HG03442 (cell line): ENCODE measurements at regions not wholly inside any gene's neighbourhood (a gene's known extent, or its start where the extent isn't known, plus 50 kb on each side); places are given as distances from the start of the nearest gene placed in this dataset.
A peak's percentile ranks its signal among the peaks of the same experiment; 100 is the strongest.

Source experiments
- ATAC-seq: cut with Tn5 transposase; IDR thresholded peaks from one replicate; pipeline ENCODE4 v1.9.1; 2021; ENCODE audit warnings: mild to moderate bottlenecking, moderate library complexity; ENCODE audit not compliant: unreplicated experiment

DNA sequence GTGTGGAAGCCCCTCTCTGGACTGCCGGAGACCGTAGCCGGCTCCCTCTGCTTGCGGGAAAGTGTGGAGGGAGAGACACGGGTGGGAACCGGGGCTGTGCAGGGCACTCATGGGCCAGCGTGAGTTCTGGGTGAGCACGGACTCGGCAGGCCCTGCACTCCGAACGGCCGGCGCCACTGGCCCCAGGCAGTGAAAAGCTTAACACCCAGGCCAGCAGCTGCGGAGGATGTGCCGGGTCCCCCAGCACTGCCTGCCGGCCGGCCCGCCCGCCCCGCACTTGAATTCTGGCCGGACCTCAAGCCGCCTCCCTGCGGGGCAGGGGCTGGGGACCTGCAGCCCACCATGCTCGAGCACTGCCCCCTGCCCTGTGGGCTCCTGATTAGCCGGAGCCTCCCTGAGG, 147.0 kb downstream of the FGF9 start:
- ATAC-seq, result no peak

DNA sequence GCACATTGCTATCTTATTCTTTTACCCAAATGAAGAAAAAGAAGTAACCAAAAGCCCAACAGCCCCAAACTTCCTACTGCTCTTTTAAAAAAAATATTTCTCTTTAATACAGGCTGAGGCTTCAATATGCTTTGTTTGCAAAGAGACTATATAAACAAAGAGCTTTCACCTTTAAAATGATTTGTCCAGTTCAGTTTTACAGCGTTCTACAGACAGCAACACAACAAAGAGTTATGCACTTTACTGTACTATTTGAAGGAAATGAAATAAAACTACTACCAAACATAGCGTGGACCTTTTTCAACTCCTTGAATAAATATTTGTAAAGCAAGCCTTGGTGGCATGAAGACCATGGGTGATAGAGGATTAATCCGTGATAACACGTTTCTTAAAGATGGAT, 151.2 kb downstream of the FGF9 start:
- no peak for ATAC-seq

DNA sequence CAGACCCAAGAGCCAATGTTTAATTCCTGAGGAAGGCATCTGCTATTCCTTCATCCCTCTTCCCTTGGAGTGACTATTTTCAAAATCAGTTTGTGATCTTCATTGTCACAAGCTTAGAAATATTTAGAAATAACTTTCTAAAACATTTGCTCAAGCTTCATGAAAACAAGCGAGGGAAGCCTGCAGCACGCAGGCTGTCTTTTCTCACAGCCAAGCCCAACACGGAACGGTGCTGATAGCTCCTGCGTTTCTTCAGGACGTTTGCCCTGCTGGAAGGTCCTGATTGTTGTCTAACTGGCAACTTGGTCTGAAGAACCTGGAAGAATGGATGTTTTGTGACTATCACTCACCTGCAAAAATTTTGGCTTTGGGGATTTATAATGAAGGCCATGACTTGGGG, 152.5 kb downstream of the FGF9 start:
- ATAC-seq, result no peak

DNA sequence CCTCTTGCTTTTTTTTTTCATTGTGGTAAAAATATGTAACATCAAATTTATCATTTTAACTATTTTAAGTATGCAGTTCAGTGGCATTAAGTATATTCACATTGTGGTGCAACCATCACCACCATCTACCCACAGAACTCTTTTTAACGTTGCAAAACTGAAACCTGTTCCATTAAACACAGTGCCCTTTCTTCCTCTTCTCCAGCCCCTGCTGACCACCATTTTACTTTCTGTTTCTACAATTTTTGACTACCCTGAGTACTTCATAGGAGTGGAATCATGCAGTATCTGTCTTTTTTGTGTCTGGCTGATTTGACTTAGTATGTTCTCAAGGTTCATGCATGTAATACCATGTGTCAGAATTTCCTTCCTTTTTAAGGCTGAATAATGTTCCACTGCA, 153.1 kb downstream of the FGF9 start:
- peak; percentile 58 for ATAC-seq

DNA sequence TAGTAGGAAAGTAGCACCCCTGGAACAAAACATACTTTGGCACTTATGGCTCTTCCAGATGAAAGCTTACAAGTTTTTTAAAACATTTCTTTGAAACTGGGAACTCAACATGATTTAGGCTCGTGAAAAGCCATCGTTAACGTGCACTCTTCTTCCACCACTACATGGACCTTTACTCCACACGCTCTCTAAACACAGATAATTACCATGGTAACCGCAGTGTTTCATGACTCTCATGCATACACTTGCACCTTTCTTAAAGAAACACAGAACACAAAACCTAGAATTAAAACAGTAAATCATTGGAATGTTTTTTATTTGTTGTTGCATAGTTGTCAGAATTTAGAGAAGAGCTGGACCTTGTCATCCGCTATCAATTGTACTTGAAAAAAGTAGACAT, 154.3 kb downstream of the FGF9 start:
- no peak for ATAC-seq

DNA sequence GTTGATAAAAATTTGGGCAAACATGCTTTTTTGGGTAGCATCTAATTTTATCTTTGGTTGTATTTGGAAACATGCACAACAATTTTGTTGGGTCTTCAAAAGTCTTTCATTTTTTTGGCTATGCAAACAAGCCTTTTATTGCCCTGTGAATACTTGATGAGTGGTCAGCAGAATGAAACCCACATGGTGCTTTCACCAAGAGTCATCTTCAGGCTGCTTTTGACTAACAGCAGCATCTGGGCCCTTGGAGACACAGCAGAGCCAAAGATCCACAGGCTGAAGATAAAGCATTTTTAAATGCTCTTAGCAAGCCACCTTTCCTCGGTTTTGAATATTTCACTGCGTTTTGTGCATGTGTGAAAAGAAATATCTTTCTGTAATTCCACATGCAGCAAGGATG, 154.9 kb downstream of the FGF9 start:
- ATAC-seq, result no peak

DNA sequence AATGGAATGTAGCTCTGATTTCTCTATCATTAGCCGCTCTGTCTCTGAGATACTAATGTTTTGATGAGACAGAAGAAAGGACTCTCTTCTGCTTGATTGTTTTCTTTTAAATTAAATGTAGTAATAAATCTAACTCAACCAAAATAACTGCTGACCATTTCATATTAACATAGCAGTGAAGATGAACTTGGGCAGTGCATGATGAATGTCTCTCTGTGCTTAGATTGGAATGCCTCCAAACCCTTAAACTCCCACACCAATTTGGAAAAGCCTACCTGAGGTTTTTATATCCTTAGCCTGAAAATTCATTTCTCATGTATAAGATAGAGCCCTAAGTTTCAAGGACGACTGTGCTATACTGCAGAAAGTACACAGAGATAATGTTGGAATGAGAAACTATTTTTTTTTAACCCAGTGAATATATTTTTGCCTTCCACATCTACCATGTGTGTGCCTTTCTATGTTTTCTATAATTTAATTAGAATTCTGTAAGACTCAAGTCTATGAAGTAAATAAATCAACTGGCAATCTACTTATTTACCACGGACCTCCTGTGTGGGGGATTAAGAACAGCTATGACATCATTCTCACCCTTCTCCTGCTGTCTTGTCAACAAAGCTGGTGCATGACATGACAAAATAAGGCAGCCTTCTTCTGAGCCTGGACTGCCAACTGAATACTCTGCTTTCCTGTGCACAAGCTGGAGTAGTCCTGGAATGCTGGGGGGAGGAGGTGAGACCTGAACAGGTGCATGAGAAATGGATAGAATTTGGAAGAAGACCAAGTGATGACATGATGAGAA, 155.5 kb downstream of the FGF9 start:
- no peak for ATAC-seq

DNA sequence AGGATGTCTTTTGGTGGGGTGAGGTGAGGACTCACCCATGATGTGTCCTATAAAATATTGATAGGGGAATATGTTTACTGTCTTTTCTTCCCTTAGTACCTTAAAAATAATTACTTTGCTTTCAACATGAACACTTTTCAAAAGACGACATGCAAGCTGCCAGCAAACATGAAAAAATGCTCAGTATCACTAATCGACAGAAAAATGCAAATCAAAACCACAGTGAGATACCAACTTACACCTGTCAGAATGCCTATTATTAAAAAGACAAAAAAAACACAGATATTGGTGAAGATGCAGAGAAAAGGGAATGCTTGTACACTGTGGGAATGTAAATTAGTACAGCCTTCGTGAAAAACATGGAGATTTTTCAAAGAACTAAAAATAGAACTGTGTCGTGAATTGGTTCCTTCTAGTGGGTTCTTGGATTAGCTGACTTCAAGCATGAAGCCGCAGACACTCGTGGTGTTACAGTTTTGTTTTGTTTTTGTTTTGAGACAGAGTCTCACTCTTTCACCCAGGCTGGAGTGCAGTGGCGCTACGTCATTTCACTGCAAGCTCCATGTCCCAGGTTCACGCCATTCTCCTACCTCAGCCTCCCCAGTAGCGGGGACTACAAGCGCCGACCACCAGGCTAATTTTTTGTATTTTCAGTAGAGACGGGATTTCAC, 160.9 kb downstream of the FGF9 start:
- ATAC-seq, result no peak

DNA sequence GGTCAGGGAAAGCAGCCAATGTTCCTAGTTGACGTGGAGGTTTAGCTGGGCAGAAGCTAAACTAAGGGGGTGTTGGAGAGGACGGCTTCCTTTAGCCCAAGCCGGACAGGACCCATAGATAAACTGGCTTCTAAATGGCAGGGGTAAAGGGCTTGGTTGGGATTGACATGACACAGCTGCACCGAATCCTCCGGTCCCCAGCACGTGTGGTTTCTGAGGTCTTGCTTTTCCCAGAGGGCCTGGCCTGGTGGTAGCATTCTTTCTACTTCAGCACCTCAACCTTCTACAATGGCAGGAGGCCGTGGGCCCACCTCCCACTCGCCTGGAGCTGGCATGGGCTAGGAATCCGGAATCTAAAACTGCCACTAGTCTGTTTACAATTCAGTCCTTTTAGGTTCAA, 163.0 kb downstream of the FGF9 start:
- ATAC-seq, result no peak

DNA sequence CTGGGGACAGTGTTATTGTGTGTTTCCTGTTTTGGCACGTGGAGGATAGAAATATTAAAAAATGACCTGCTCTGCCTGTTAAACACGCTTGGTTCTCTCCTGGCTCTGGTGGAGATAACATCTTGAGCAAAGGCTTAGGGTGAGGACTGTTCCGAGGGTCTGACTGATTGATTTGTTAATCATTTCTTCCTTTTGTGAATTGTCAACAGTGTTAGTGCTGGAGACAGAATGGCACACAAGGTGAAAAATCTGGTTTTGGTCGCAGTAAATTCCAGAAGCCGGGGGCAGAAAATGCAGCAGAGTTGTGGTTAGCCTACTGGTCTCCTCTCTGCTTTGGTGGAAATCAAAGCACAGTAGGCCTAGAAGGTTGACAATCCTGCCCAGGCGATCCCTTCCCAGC, 163.6 kb downstream of the FGF9 start:
- ATAC-seq, result no peak

DNA sequence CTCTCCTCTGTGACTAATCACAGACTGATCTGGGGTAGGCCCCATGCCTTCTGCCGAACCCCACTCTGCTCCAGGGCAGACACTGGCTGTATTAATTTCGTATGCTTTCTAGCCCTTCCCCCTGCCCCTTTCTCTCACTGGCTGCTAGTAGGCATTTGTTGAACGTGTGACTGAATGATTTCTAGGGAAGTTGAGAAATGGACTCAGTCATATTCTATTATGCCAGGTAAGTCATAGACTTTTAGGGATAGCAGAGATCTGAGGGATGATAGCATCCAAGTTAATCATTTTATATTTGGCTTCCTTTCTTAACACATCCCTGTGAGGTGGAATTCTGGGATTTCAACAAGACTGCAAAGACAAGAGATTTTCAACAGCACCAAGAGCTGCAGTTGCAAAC, 166.4 kb downstream of the FGF9 start:
- no peak for ATAC-seq

DNA sequence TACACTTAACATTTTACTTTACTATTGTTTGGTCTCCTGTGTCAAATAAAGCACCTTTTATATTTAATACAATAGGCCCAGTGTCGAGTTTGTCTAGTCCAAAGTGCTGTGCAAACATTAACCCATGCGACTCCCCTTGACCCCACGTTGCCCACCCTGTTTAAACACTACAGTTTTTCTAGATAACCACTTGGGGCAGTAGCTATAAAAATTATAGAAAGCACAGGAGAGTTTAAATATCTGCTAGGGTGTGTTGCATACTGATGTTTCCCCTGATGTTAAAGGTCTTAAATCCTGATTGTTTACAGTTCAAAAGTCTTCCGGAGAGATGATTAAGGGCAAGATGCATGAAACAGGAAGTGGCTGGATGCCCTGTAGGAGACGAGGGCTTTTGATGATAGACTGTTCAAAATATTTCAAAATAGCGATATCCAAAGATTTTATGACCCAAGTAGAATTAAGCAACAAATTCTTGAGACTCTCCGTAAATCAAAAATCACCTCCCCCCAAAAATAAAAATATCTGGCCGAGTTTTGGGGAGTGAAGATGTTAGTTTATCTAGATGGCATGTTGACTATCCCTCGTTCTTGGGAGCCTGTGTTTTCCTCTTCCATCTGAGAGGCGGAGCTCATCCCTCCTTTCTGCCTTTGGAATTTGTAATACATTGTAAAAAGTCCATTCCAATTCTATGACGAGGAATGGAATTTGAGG, 167.1 kb downstream of the FGF9 start:
- ATAC-seq, result no peak

DNA sequence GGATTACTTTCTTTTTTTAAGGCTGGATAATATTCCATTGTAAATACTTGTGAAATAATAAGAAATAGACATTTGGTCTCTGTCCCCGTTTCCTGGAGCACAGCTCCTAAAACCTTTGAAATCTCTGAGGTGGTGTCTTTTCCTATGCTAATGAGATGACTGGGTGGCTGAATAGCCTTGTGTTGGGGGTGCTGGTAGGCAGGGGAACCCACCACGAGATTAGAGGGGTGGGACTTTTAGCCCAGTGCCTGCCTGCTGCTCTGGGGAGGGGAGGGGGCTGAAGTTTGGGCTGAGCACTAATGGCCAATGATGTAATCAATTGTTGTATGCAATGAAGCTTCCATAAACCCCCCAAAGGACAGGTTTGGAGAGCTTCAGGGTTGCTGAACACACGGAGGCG, 175.7 kb downstream of the FGF9 start:
- no peak for ATAC-seq

DNA sequence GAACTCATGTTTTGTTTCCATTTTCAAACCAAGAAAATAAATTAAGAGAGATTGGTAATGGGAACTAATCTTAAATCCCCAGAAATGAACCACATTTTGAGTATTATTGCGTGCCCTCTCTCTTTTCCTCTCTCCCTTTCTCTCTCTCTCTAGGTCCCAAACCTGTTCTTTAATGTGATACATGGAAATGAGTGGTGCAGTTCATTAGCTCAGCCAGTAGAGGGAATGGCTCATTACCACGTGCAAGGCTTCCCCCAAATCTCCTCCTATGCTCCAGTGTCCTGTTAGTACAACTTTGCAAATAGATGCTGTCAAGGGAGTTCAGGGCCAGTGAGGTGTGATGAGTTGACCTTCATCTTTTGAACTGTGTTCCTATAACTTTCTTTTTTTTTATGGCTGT, 178.4 kb downstream of the FGF9 start:
- ATAC-seq, result peak; percentile 91

DNA sequence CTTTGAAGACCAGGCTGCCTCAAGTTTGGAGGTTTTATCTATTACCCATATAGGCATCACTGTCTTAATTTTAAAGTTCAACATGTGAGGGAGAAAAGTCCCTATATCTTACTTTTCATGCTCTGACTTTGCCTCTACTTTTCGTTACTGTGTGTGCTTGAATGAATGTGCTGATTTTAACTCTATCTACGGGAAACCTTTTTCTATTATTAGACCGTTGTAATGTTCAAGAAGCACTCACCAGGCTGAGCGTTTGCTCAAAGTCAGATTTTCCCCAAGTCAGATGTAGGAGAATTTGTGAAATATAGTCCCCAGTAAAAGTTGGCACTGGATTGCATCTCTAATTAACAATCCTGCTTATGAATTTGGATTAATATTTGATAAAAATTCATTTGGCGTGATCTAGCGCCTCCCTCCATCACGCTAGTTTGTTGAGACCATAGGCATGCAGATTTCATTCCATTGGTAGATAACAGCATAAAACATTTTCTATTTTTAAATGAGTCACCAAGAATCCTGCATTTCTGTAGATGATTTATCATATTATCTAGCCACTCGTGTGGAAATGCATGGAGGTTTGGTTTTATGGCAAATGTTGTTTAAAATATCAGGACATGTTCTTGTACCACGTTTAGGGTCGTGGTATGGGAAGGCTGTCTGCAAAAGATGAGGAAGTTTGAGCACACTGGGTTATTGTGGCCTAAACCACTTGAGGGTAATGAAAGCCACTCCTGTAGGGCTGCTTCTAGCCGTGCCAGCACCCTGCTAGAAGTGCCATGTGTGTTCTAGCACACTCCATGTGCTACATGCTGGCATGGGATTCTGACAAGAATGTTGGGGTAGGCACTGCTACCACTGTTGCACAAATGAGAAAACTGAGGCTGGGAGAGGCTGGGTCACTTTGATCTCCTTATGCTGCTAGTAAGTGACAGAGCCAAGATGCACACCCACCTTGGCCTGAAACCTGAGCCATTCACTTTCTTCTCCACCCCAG, 179.4 kb downstream of the FGF9 start:
- no peak for ATAC-seq

DNA sequence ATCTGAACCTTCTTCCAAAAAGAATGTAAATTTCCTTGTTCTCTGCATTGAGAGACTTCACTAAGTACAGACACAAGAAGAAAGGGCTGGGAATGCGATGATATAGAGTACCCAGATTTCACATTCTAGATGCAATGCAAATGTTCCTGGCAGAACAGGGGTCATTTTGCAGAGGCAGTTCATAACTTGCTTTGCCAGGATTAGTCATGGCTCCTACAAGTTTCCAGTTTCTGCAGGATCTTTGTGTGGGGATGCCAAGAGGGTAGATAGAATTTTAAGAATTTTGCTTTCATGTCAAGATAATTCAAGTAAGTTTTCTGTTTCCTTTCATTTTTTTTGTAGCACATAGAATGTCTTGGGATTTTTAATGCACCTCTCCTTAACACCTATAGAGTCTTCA, 181.2 kb downstream of the FGF9 start:
- ATAC-seq, result no peak

DNA sequence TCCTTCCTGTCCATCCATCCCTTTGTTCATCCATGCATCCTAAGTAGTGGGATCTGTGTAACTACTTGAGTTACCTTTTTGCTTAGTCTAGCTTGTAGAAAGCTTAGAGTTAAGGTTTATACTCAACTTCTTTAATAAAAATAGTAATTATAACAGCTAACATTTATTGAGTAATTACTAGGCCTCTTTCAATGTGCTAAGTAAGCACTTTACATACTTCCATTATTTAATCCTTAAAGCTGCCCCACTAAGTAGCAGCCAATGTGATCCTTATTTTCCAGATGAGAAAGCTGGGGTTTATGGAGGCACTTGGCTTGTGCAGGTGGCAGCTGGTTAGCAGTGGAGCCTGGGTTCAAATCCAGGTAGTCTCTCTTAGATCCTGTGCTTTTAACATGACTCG, 182.9 kb downstream of the FGF9 start:
- no peak for ATAC-seq

DNA sequence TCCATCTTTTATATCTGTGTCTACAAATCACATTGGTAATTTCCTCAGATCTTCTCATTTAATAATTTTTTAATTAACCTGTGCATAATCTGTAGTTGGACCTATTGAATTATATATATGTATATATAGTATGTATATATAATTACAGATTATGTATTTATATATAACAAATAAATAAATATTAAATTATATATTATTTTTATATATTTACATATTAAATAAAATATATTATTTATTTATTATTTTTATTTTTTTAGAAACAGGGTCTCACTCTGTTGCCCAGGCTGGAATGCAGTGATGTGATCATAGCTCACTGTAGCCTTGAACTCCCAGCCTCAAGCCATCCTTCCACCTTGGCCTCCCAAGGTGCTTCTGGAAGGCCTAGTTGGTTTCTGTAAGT, 197.9 kb downstream of the FGF9 start:
- ATAC-seq, result no peak

DNA sequence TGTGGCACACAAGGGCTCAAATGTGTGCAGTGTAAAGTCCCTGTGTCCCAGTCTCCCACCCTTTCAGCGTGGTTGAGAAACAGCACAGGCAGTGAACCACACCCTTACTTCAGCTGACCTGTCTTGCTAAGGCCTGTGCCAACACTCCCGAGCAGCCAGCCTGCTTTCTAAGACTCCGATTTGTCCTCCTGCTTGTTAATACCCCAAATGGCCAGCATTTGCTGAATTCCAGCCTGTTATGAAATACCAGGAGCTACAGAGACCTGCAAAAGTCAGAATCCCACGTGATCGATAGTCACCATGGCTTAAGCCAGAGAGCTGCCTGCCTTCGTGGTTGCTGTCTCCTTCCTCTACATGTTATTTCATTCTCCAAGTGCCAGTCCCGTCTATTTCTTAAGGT, 200.5 kb downstream of the FGF9 start:
- no peak for ATAC-seq

DNA sequence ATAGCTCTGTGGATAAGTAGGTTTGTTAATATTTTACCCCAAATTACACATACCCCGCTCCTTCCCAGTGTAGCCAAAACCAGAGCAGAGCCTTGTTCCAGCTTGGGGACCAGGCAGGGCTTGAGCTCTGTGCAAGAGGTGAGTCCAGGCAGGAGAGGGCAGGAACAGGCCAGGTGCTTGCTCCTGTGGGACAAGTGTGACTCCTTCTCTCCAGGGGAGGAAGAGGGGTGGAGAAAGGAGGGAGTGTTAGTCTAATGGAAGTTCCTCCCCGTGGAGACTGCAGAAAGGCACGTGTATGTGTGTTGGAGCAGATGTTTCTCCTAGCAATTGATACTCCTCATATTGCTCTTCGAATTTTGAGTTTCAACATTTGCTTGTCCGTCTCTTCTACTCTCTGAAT, 201.0 kb downstream of the FGF9 start:
- ATAC-seq, result no peak

DNA sequence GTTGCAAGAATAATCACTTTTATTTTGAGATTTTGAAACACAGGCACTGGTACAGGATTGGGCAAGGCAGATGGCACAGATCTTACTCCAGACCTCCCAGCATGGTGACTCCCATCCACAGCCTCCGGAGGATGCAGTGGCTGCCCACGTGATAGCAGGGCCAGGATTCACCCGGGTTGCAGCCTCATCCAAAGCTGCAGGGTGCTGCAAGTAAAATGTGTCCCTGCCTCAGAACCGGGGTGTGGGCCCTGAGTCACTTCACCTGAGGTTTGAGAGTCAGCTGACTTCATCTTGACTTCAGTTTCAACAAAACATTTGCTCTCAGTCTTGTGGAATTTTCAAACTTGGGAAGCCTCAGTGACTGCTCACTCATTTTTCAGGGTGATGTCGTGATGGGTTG, 201.9 kb downstream of the FGF9 start:
- ATAC-seq, result no peak
